Thyroid gland (tissue), 4 donors: ENCODE measurements at regions not wholly inside any gene's neighbourhood (a gene's known extent, or its start where the extent isn't known, plus 50 kb on each side); places are given as distances from the start of the nearest gene placed in this dataset.

Experiments
- DNase-seq, 2 donors: peaks; one replicate each; pipeline ENCODE4 v3.0.0-alpha.2; 2019
- H3K27ac ChIP-seq, 3 donors: fragments of 200-600 bp; sonication (generic); 1 replicate in 2 of 3; 2 replicates in 1 of 3; pipeline ENCODE4 v1.5.1; 2016 to 2019; ENCODE audit warnings: mild to moderate bottlenecking in 1 of 3, moderate library complexity in 1 of 3
- H3K27me3 ChIP-seq: fragments of 200-600 bp; sonication (generic); one replicate; pipeline ENCODE4 v1.5.1; 2019
- H3K36me3 ChIP-seq, 2 donors: fragments of 200-600 bp; sonication (generic); one replicate each; pipeline ENCODE4 v1.5.1; 2016 to 2019
- H3K4me1 ChIP-seq, 2 donors: fragments of 200-600 bp; sonication (generic); one replicate each; pipeline ENCODE4 v1.5.1; 2017 to 2019
- H3K4me3 ChIP-seq, 3 donors: fragments of 200-600 bp; sonication (generic); replicated peaks in 1 of 3; 1 replicate in 2 of 3; 2 replicates in 1 of 3; pipeline ENCODE4 v1.5.1; 2016; ENCODE audit warnings: mild to moderate bottlenecking in 1 of 3
- H3K9me3 ChIP-seq: fragments of 200-600 bp; sonication (generic); one replicate; pipeline ENCODE4 v1.5.1; 2017
- CTCF ChIP-seq, 6 experiments: fragments of 200-600 bp in 3 of 6; fragments of 450-650 bp in 3 of 6; sonication (generic) in 3 of 6; IDR thresholded peaks; one replicate each; pipeline ENCODE4 v1.5.1; 2016 to 2019; ENCODE audit warnings: antibody characterized with exemption in 6 of 6, mild to moderate bottlenecking in 2 of 6, inconsistent platforms in 1 of 6, moderate library complexity in 1 of 6
- POLR2A ChIP-seq, 2 donors: fragments of 450-650 bp; IDR thresholded peaks; one replicate each; pipeline ENCODE4 v1.6.1; 2017; ENCODE audit warnings: antibody characterized with exemption in 2 of 2, mild to moderate bottlenecking in 2 of 2, moderate library complexity in 1 of 2
- WGBS, 2 donors: methylation state at CpG; one replicate each; pipeline ENCODE4 v1.1.5; 2017; 5-methylcytosine and 5-hydroxymethylcytosine counted together
- intact Hi-C: fragments of 100-400 bp; cut with DNase I; formaldehyde crosslinking; loops from one replicate; pipeline ENCODE4 v1.15.1; 2023

DNA sequence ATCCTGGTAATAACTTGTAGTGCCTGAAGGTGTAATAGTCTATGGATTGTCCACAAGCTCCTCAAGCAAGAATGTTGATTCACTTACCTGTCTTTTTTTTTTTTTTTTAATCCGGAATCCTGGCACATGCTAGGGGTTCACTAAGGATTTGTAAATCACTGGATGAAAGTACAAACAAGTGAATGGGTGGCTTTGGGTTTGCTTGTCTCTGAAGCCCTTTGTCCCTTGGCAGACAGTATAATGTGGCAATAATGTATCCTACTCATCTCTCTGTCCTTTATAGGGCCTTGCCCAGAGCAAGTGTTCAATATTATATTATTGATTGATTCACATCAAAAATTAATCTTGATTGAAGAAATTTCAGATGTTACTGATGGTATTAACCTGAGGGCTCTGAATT, 334.0 kb upstream of the CPEB2 start:
- no peaks in the 10 kb centered on the region for H3K9me3 ChIP-seq
- no peaks in the 10 kb centered on the region for H3K4me1 ChIP-seq
- intact Hi-C loops: no loop called here
- H3K36me3 ChIP-seq: no peaks in the 10 kb centered on the region
- no peak overlapping the region for H3K27ac ChIP-seq
- TF ChIP-seq POLR2A (IDR thresholded peaks at IDR 0.05): no peak
- no peak for TF ChIP-seq CTCF (IDR thresholded peaks at IDR 0.05)
- no peak overlapping the region for H3K4me3 ChIP-seq
- WGBS, 2 donors: 85% methylated on average over 1 of the region's 1 CpG
- no peaks in the 10 kb centered on the region for H3K27me3 ChIP-seq
- no peak for DNase-seq

GRCh38 chr4:14669371-14669770, 332.9 kb upstream of the CPEB2 start:
- DNase-seq: no peak
- no peak for TF ChIP-seq CTCF (IDR thresholded peaks at IDR 0.05)
- Histone ChIP-seq H3K4me3 (no peak overlapping the region), H3K36me3 (no peaks in the 10 kb centered on the region), H3K4me1 (no peaks in the 10 kb centered on the region), H3K9me3 (no peaks in the 10 kb centered on the region), H3K27me3 (no peaks in the 10 kb centered on the region), H3K27ac (no peak overlapping the region)
- 81 to 85% methylated on average over 5 of the region's 5 CpGs for WGBS, 2 donors
- intact Hi-C loops: no loop called here

DNA sequence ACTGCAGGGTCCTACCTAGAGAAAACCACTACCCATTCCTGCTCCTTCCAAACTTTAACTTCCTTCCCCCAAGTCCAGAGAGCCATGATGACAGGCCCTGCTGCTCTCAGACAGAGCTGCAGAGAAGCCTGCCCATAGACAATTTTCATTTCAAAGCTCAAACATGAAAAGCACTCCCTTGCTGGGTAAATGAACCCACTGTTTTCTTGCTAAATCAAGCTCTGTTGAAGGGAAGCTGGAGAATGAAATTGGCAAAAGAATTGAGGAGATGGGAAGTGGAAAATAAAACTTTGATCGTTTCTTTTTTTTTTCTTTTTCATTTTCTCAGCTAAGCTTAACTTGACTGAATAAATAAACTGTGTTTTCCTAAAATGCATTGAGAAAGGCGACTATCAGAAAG, 331.1 kb upstream of the CPEB2 start:
- H3K9me3 ChIP-seq: no peaks in the 10 kb centered on the region
- intact Hi-C loops: no loop called here
- DNase-seq: no peak
- no peaks in the 10 kb centered on the region for H3K36me3 ChIP-seq
- WGBS, 2 donors: 57 to 64% methylated on average over 2 of the region's 2 CpGs
- TF ChIP-seq CTCF (IDR thresholded peaks at IDR 0.05): no peak
- no peak for TF ChIP-seq POLR2A (IDR thresholded peaks at IDR 0.05)
- H3K27ac ChIP-seq: no peak overlapping the region
- no peak overlapping the region for H3K4me3 ChIP-seq
- no peaks in the 10 kb centered on the region for H3K27me3 ChIP-seq
- no peaks in the 10 kb centered on the region for H3K4me1 ChIP-seq

DNA sequence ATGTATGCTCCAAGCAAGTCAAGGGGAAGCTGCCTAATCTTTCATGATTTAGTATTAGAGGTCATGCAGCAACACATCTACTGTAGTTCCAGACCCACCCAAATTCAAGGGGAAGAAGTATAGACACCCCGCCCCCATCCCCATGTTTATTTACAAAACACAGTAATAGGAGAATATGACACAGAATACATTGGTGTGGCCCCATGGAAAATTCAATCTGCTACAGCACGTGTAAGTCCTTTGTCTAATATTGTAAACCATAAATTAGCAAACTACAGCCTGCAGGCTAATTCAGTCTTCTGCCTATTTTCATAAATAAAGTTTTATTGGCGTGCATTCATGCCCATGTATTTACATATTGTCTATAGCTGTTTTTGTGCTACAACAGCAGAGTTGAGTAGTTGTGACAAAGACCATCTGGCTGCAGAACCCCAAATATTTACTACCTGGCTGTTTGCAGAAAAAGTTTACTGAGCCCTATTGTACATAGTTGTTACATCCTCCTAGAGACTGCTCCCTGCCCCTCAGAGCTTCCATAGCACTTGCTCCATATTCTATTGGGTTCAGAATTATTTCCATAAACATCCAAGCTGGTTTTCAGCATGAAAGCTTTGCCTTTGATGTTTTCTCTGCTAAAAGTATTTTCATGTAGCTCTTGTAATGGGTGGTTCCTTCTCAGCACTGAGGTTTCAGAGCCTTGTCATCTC, 326.8 kb upstream of the CPEB2 start:
- TF ChIP-seq CTCF (IDR thresholded peaks at IDR 0.05) (no peak), POLR2A (IDR thresholded peaks at IDR 0.05) (no peak)
- Histone ChIP-seq H3K36me3 (no peaks in the 10 kb centered on the region), H3K4me3 (no peak overlapping the region), H3K4me1 (no peaks in the 10 kb centered on the region), H3K27me3 (no peaks in the 10 kb centered on the region), H3K9me3 (no peaks in the 10 kb centered on the region), H3K27ac (no peak overlapping the region)
- intact Hi-C loops: no loop called here
- WGBS, 2 donors: 84 to 86% methylated on average over 3 of the region's 3 CpGs
- DNase-seq: no peak

- H3K4me1 ChIP-seq: no peaks in the 10 kb centered on the region
- no peak for TF ChIP-seq POLR2A (IDR thresholded peaks at IDR 0.05)
- no peak for TF ChIP-seq CTCF (IDR thresholded peaks at IDR 0.05)
- intact Hi-C loops: no loop called here
- H3K4me3 ChIP-seq: no peak overlapping the region
- no peaks in the 10 kb centered on the region for H3K27me3 ChIP-seq
- H3K36me3 ChIP-seq: no peaks in the 10 kb centered on the region
- H3K9me3 ChIP-seq: no peaks in the 10 kb centered on the region
- H3K27ac ChIP-seq: no peak overlapping the region
- WGBS, 2 donors: 81 to 92% methylated on average over 5 of the region's 5 CpGs
- no peak for DNase-seq
Measured at GRCh38 chr4:14679906-14680305, 322.4 kb upstream of the CPEB2 start.
